ENCODE measurements at regions not wholly inside any gene's neighbourhood (a gene's known extent, or its start where the extent isn't known, plus 50 kb on each side); places are given as distances from the start of the nearest gene placed in this dataset.

DNA sequence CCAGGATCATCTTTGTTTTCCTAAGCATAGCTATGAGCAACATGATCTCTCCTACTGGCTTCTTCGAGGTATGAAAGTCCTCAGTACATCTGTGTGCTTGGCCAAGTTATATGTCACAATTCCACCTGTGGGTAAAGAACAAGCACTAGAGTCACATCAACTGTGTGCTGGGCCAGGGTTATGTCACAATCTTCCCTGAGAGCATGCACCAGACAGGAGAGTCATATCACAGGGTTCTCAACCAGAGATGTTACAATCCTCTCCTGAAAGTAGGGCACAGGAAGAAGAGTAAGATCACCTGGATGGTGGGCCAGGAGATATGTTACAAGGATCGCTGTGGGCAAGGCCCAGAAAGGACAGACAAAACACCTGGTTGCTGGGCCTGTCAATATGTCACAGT, 143.7 kb downstream of the ZNF675 start:
- TF ChIP-seq CTCF (IDR thresholded peaks at IDR 0.05) (no peak), POLR2A (IDR thresholded peaks at IDR 0.05) (no peak)
